ENCODE measurements at regions not wholly inside any gene's neighbourhood (a gene's known extent, or its start where the extent isn't known, plus 50 kb on each side); places are given as distances from the start of the nearest gene placed in this dataset.

DNA sequence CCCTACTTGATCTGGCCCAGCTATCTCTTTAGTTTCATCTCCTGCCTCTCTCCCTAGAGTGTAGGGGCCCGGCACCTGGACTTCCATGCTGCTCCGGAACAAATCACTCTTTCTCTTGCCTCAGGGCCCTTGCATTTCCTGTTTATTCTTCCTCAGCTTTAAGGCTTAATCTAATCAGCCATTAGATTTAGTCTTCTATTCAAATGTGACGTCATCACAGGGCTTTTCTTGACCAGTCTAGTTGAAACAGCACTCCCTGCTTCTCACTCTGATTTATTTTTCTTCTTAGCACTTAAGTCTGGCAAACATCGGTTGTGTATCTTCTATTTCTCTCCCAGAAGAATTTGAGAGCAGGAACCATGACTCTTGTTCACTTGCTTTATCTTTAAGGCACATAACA lies 564.1 kb downstream of the EFNB2 start:
- Histone ChIP-seq H2BK12ac (ENCODE audit: low read depth, low read length) (no peak overlapping the region), H3K9me3 (ENCODE audit: insufficient read depth in 2 of 2, low read depth in 1 of 2, low read length in 1 of 2) (no peaks in the 10 kb centered on the region), H2AFZ (ENCODE audit: low read length) (no peak overlapping the region; the same call in 1 of the 2 replicates), H2BK120ac (replicated peaks; ENCODE audit: low read depth, low read length) (no peak overlapping the region), H3K79me1 (ENCODE audit: low read depth, low read length) (no peaks in the 10 kb centered on the region), H3K27me3 (replicated peaks in 1 of 4; ENCODE audit: control insufficient read depth in 3 of 4, extremely low read depth in 1 of 4, insufficient read depth in 3 of 4, low read length in 3 of 4) (no peaks in the 10 kb centered on the region), H3K4me2 (ENCODE audit: insufficient read depth in 1 of 2, low read depth in 2 of 2, low read length in 2 of 2) (no peak overlapping the region), H3K4me1 (replicated peaks in 1 of 4; ENCODE audit: control insufficient read depth in 3 of 4, insufficient read depth in 4 of 4, low read length in 3 of 4) (0 out of 7 replicates have a peak, but pooled peaks cover 0 to 2% (median 0%) of the 10 kb centered on the region in 4 experiments), H3K4ac (replicated peaks; ENCODE audit: insufficient read length, low read depth, low read length) (no peak overlapping the region), H4K91ac (replicated peaks; ENCODE audit: insufficient read length, low read length) (no peak overlapping the region), H2AK5ac (ENCODE audit: low read depth, low read length) (no peak overlapping the region), H3K9ac (replicated peaks in 1 of 4; ENCODE audit: extremely low read depth in 1 of 4, low read depth in 3 of 4, low read length in 3 of 4) (no peak overlapping the region), H4K5ac (ENCODE audit: insufficient read length, low read depth, low read length) (no peak overlapping the region), H3K23ac (ENCODE audit: insufficient read length) (no peak overlapping the region), H2BK5ac (ENCODE audit: low read depth, low read length) (no peak overlapping the region), H4K8ac (ENCODE audit: extremely low read depth, insufficient read depth, low read length) (no peak overlapping the region), H3K27ac (ENCODE audit: low read depth, low read length) (no peak overlapping the region), H3K23me2 (ENCODE audit: low read depth, low read length) (no peaks in the 10 kb centered on the region), H3K79me2 (ENCODE audit: control insufficient read depth in 1 of 2, insufficient read depth in 2 of 2, low read length in 2 of 2) (no peaks in the 10 kb centered on the region), H2BK15ac (ENCODE audit: low read length) (no peak overlapping the region), H3K56ac (replicated peaks; ENCODE audit: insufficient read length, low read depth, low read length) (no peak overlapping the region), H4K20me1 (replicated peaks in 1 of 2; ENCODE audit: control insufficient read depth in 1 of 2, insufficient read depth in 2 of 2, low read length in 2 of 2) (no peaks in the 10 kb centered on the region), H2BK20ac (ENCODE audit: low read length) (no peak overlapping the region), H3K14ac (ENCODE audit: insufficient read length) (no peak overlapping the region), H3K36me3 (ENCODE audit: control insufficient read depth in 2 of 4, insufficient read depth in 4 of 4, low read length in 3 of 4) (no peaks in the 10 kb centered on the region), H3K18ac (ENCODE audit: extremely low read depth, low read length) (no peak overlapping the region), H3K4me3 (ENCODE audit: extremely low read depth in 1 of 4, insufficient read depth in 2 of 4, low read depth in 3 of 4, low read length in 4 of 4) (no peak overlapping the region)
- WGBS, 2 experiments (ENCODE audit: extremely low coverage in 1 of 2, insufficient coverage in 1 of 2, insufficient read length in 1 of 2, insufficient replicate concordance in 2 of 2, low coverage in 1 of 2, low lambda C conversion rate in 2 of 2, missing lambda C conversion rate in 1 of 2): 89% methylated on average over 4 of the region's 4 CpGs; no CpG with 5 or more reads in 1 of the 2 experiments
- no peak for DNase-seq (ENCODE audit: low read depth in 1 of 2, low spot score in 2 of 2)
- CTCF ChIA-PET (ENCODE audit: partially characterized antibody): interaction anchor here (0.9 to 2.9 kb wide), 2 partner anchors 10 to 11 kb away, joined by 3 to 22 read pairs; no protein-coding TSS in a partner anchor
- FAIRE-seq: no peak
- POLR2A ChIA-PET (ENCODE audit: partially characterized antibody): no interaction called here
- TF ChIP-seq SP2 (IDR thresholded peaks at IDR 0.05; ENCODE audit: low read length) (no peak), RBBP5 (IDR thresholded peaks at IDR 0.05; ENCODE audit: borderline replicate concordance, low read depth, low read length) (no peak), FOSL1 (IDR thresholded peaks at IDR 0.05; ENCODE audit: insufficient read depth, low read depth, low read length) (no peak), CBX5 (IDR thresholded peaks at IDR 0.05; ENCODE audit: low read depth, low read length) (no peak), CHD1 (IDR thresholded peaks at IDR 0.05; ENCODE audit: low read depth, low read length) (no peak), KDM4A (IDR thresholded peaks at IDR 0.05; ENCODE audit: low read depth, low read length, severe bottlenecking) (no peak), POLR2AphosphoS5 (IDR thresholded peaks at IDR 0.05; ENCODE audit: low read depth, low read length) (no peak)
